ENCODE measurements at regions not wholly inside any gene's neighbourhood (a gene's known extent, or its start where the extent isn't known, plus 50 kb on each side); places are given as distances from the start of the nearest gene placed in this dataset.
A peak's percentile ranks its signal among the peaks of the same experiment; 100 is the strongest.

DNA sequence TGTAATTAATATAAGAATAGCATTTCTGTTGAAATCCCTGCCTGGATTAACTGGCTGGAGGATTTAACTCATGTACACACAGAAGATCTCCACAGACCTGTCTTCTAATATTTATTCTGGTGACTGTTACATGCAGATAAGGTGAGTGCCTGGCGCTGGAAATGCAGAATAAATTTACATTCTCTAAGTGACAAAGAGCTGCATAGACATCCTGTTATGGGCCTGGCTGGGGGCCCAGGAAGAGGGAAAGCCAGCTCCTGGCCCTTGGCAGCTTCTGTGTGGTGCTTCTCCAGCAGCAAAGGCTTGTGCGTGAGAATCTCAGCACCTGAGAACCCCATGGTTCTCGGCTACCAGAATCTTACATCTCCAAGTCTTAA is 446.6 kb downstream of the PTPRU start:
- TF ChIP-seq ZNF70 (CRISPR knock-in tag; IDR thresholded peaks at IDR 0.05) (no peak), GLIS3 (CRISPR knock-in tag; IDR thresholded peaks at IDR 0.05) (no peak)
- TF ChIP-seq, protein P1, sequence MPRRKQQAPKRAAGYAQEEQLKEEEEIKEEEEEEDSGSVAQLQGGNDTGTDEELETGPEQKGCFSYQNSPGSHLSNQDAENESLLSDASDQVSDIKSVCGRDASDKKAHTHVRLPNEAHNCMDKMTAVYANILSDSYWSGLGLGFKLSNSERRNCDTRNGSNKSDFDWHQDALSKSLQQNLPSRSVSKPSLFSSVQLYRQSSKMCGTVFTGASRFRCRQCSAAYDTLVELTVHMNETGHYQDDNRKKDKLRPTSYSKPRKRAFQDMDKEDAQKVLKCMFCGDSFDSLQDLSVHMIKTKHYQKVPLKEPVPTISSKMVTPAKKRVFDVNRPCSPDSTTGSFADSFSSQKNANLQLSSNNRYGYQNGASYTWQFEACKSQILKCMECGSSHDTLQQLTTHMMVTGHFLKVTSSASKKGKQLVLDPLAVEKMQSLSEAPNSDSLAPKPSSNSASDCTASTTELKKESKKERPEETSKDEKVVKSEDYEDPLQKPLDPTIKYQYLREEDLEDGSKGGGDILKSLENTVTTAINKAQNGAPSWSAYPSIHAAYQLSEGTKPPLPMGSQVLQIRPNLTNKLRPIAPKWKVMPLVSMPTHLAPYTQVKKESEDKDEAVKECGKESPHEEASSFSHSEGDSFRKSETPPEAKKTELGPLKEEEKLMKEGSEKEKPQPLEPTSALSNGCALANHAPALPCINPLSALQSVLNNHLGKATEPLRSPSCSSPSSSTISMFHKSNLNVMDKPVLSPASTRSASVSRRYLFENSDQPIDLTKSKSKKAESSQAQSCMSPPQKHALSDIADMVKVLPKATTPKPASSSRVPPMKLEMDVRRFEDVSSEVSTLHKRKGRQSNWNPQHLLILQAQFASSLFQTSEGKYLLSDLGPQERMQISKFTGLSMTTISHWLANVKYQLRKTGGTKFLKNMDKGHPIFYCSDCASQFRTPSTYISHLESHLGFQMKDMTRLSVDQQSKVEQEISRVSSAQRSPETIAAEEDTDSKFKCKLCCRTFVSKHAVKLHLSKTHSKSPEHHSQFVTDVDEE (CRISPR knock-in tag; IDR thresholded peaks at IDR 0.05), result 0 out of 2 replicates have a peak, but pooled peaks have one; percentile 52
- TF ChIP-seq, protein P2, sequence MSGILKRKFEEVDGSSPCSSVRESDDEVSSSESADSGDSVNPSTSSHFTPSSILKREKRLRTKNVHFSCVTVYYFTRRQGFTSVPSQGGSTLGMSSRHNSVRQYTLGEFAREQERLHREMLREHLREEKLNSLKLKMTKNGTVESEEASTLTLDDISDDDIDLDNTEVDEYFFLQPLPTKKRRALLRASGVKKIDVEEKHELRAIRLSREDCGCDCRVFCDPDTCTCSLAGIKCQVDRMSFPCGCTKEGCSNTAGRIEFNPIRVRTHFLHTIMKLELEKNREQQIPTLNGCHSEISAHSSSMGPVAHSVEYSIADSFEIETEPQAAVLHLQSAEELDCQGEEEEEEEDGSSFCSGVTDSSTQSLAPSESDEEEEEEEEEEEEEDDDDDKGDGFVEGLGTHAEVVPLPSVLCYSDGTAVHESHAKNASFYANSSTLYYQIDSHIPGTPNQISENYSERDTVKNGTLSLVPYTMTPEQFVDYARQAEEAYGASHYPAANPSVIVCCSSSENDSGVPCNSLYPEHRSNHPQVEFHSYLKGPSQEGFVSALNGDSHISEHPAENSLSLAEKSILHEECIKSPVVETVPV (CRISPR knock-in tag; IDR thresholded peaks at IDR 0.05), result no peak
